Prostate gland (tissue), 2 donors: ENCODE measurements at regions not wholly inside any gene's neighbourhood (a gene's known extent, or its start where the extent isn't known, plus 50 kb on each side); places are given as distances from the start of the nearest gene placed in this dataset.

Experiments
- DNase-seq: peaks from one replicate; pipeline ENCODE4 v3.0.0-alpha.2; 2019; ENCODE audit warnings: low spot score
- H3K27ac ChIP-seq, 2 donors: fragments of 200-600 bp; sonication (generic); 2 replicates each; pipeline ENCODE4 v1.5.1; 2017 to 2019
- H3K27me3 ChIP-seq: fragments of 200-600 bp; sonication (generic); replicated peaks from 2 replicates; pipeline ENCODE4 v1.5.1; 2019; ENCODE audit not compliant: insufficient read depth
- H3K36me3 ChIP-seq, 2 donors: fragments of 200-600 bp; sonication (generic); 1 replicate in 1 of 2; 2 replicates in 1 of 2; pipeline versions ENCODE4 v1.5.1 to v1.8.1; 2017 to 2019
- H3K4me1 ChIP-seq: fragments of 200-600 bp; sonication (generic); replicated peaks from 2 replicates; pipeline ENCODE4 v1.5.1; 2019
- H3K4me3 ChIP-seq, 2 donors: fragments of 200-600 bp; sonication (generic); 2 replicates each; pipeline ENCODE4 v1.5.1; 2017 to 2019
- H3K9me3 ChIP-seq: fragments of 200-600 bp; sonication (generic); 2 replicates; pipeline ENCODE4 v1.5.1; 2017
- CTCF ChIP-seq, 4 experiments: fragments of 200-600 bp in 2 of 4; fragments of 450-650 bp in 2 of 4; sonication (generic) in 2 of 4; IDR thresholded peaks; 1 replicate in 3 of 4; 2 replicates in 1 of 4; pipeline ENCODE4 v1.5.1; 2016 to 2019; ENCODE audit warnings: antibody characterized with exemption in 4 of 4, mild to moderate bottlenecking in 2 of 4, moderate library complexity in 2 of 4
- POLR2A ChIP-seq: fragments of 450-650 bp; IDR thresholded peaks from one replicate; pipeline ENCODE4 v1.6.1; 2016; ENCODE audit warnings: antibody characterized with exemption, mild to moderate bottlenecking
- POLR2AphosphoS5 ChIP-seq: sonication (generic); formaldehyde crosslinking; IDR thresholded peaks from one replicate; pipeline ENCODE4 v1.6.1; 2017; ENCODE audit warnings: antibody characterized with exemption
- WGBS: methylation state at CpG from one replicate; pipeline ENCODE4 v1.1.5; 2018; 5-methylcytosine and 5-hydroxymethylcytosine counted together
- intact Hi-C: fragments of 100-400 bp; cut with DNase I; formaldehyde crosslinking; loops from one replicate; pipeline ENCODE4 v1.14.2; 2022

GRCh38 chr11:69902337-69902736 lies 83.1 kb upstream of the FGF3 start:
- Histone ChIP-seq H3K4me3 (no peak overlapping the region), H3K36me3 (no peaks in the 10 kb centered on the region), H3K27me3 (no peaks in the 10 kb centered on the region), H3K4me1 (no peaks in the 10 kb centered on the region), H3K9me3 (no peaks in the 10 kb centered on the region), H3K27ac (no peak overlapping the region)
- 91% methylated on average over 12 of the region's 12 CpGs for WGBS
- DNase-seq, result no peak
- no peak for TF ChIP-seq POLR2A
- TF ChIP-seq POLR2AphosphoS5, result no peak
- intact Hi-C loops, result no loop called here

GRCh38 chr11:69903211-69903610 lies 84.0 kb upstream of the FGF3 start:
- Histone ChIP-seq H3K4me1 (no peaks in the 10 kb centered on the region), H3K4me3 (no peak overlapping the region), H3K36me3 (no peaks in the 10 kb centered on the region), H3K27me3 (no peaks in the 10 kb centered on the region), H3K9me3 (no peaks in the 10 kb centered on the region), H3K27ac (no peak overlapping the region)
- intact Hi-C loops, result no loop called here
- 88% methylated on average over 8 of the region's 8 CpGs for WGBS
- TF ChIP-seq POLR2A (no peak), CTCF (IDR thresholded peaks at IDR 0.05) (no peak), POLR2AphosphoS5 (no peak)
- no peak for DNase-seq

DNA sequence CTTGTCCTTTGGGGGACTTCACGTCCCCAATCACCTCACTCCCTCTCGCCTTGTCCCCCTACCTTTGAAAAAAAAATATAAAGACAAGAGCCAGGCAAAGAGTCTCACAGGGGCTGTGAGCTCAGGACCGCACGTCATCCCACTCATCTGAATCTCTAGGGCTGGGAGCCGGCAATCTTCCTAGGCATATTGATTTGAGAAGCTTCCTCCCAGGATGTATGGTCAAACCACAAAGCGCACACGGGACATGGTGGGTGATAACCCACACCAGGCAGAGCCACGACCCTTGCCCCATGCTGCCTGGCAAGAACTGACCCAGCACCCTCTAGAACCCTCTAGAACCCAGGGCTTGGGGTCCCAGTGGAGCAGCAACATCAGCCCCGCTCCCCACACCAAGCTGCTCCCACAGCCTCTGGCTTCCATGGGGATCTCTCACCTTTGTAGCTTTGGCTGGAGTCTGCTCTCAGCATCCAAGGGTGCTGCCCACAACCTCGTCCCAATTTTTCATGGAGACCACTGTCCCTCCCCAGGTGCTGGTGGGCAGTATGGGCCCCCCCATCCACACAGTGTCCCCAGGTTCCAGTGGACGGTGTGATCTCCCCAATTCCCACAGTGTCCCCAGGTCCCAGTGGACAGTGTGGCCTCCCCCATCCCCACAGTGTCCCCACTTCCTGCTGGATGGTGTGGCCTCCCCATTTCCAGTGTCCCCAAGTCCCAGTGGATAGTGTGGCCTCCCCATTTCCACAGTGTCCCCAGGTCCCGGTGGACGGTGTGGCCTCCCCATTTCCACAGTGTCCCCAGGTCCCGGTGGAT lies 85.2 kb upstream of the FGF3 start:
- intact Hi-C loops, result no loop called here
- H3K36me3 ChIP-seq, result no peaks in the 10 kb centered on the region
- H3K4me3 ChIP-seq, result no peak overlapping the region
- no peak for DNase-seq
- TF ChIP-seq POLR2A (no peak), CTCF (IDR thresholded peaks at IDR 0.05) (no peak)
- 85% methylated on average over 14 of the region's 14 CpGs for WGBS
- no peaks in the 10 kb centered on the region for H3K4me1 ChIP-seq
- H3K9me3 ChIP-seq, result no peaks in the 10 kb centered on the region
- no peak overlapping the region for H3K27ac ChIP-seq
- H3K27me3 ChIP-seq, result no peaks in the 10 kb centered on the region

- H3K4me3 ChIP-seq, result no peak overlapping the region
- H3K27me3 ChIP-seq, result no peaks in the 10 kb centered on the region
These were observed 85.8 kb upstream of the FGF3 start for GRCh38 chr11:69904974-69905535.

More at GRCh38 chr11:69904974-69905535, 85.8 kb upstream of the FGF3 start:
- WGBS, result 75% methylated on average over 6 of the region's 6 CpGs
- DNase-seq, result no peak
- intact Hi-C loops, result no loop called here
- H3K36me3 ChIP-seq, result no peaks in the 10 kb centered on the region
- no peak overlapping the region for H3K27ac ChIP-seq
- H3K9me3 ChIP-seq, result no peaks in the 10 kb centered on the region
- H3K4me1 ChIP-seq, result no peaks in the 10 kb centered on the region
- TF ChIP-seq POLR2AphosphoS5 (no peak), CTCF (IDR thresholded peaks at IDR 0.05) (no peak), POLR2A (no peak)
